HG03103 (cell line): ENCODE measurements at regions not wholly inside any gene's neighbourhood (a gene's known extent, or its start where the extent isn't known, plus 50 kb on each side); places are given as distances from the start of the nearest gene placed in this dataset.

Source experiments
- ATAC-seq: cut with Tn5 transposase; IDR thresholded peaks from one replicate; pipeline ENCODE4 v1.9.1; 2021; ENCODE audit warnings: low read depth; ENCODE audit not compliant: unreplicated experiment

DNA sequence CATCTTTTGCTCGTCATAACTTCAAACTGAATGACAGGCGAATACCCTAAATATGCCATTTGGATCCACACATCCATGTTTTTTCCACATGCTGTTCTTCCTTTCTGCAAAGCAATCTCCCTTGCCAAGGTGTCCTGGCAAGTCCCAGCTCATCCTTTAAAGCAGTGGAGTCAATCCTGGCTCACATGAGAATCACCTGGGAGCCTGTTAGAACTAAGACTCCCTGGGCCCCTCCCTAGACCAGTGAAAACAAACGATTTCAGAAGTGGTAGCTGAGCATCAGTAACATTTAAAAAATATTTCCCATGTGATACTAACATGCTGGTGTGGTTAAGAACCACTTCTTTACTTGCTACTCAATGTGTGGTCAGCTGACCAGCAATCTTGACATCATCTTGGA lies 50.6 kb upstream of the PARD3B start:
- no peak for ATAC-seq

DNA sequence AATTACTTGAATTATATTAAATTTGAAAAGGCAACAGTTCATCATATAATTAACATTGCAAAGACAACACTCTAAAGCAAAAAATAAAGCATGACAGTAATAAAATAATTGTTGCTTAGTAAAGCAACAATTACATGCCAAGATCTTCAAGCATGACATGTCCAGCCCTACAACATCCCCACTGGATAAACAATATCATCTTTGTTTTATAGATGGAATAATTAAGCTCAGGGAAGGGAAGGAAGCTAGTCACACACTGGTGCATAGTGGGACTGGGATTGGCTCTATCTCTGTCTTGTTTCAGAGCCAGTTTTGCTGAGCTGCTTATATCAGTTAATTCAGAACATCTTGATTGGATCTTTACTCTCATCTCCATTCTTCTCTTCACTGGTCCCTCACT lies 49.9 kb upstream of the PARD3B start:
- no peak for ATAC-seq
